NCI-H2227 treated with DMSO at 0.1 percent for 48 hours (cell line): ENCODE measurements at regions not wholly inside any gene's neighbourhood (a gene's known extent, or its start where the extent isn't known, plus 50 kb on each side); places are given as distances from the start of the nearest gene placed in this dataset.
"Not testable (repeated sequence)": the region's sequence is repeated elsewhere in the genome, so short reads cannot be mapped to it uniquely, and the experiment has no call there.

ENCODE experiments used
- DNase-seq: peaks from one replicate; lab custom pipeline; 2025; lab: John Stamatoyannopoulos, UW

DNA sequence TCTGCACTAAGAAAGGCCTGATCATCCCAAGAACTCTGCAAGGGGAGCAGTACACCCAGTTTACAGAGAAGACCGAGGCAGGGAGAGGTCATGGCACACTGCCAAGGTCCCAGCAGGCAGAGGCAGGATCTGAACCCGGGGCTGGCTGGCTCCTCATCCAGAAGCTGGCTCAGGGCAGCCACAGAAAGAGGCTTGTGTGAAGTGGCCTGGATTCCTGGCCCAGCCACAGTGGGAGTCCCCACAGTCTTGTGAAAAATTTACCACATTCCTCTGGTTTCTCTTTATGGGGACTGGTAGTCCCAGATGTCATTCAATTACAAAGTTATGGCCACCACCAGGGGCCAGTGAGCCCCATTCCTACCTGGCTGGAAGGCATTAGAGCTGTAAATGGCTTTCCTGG is 440.5 kb downstream of the MIAT start:
- no peak for DNase-seq

- no peak for DNase-seq
Measured at GRCh38 chr22:27099946-27100722, 442.7 kb downstream of the MIAT start.

DNA sequence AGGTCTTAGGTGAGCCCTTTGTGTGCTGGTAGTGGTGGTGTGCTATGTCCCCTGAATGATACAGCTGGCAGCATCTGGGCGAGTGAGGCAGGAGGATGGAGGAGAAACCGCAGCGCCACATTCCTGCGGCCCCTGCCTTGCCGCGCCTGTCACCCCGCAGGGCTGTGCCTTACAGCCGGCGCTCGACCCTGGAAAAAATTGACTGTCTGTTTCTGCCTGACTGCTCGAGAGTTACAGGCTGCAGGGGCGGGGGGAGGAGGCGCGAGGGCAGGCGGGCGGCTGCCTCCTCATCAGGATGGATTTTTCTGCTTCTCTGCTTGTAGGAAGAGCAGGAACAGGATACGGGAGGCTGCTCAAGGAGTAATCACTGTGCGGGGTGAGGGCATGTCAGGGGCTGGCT is 443.4 kb downstream of the MIAT start:
- peak; percentile 43 for DNase-seq

DNA sequence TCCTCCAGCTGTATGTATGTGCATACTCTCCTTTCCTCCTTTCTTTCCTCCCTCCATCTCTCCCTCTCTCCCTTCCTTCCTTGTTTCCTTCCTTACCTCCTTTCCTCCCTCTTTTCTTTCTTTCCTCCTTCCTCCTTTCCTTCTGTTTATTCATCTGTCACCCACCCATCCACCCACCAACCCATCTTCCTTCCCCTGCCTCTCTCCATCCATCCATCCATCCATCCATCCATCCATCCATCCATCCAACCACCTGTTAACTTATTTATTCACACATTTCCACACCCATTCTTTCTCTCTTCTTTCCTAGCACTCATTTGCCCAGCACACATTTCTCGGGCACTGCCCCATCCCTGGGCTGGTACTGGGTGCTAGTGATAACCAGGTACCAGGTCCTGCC is 443.9 kb downstream of the MIAT start:
- DNase-seq: no peak

DNA sequence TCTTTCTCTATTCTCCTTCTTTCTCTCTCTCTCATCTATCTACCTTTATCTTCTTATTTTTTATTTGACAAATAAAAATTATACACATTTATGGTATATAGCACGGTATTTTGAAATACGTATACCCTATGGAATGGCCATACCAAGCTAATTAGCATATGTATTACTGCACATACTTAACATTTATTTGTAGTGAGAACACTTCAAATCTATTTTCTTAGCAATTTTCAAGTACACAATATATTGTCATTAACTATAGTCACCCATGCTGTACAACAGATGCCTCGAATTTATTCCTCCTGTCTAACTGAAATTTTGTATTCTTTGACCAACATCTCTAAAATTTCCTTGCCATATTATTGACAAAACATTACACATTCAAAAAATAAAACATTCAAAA is 447.1 kb downstream of the MIAT start:
- no peak for DNase-seq

- DNase-seq: no peak
Measured at GRCh38 chr22:27105142-27106025, 448.0 kb downstream of the MIAT start.

GRCh38 chr22:27106985-27107384 is 449.6 kb downstream of the MIAT start:
- DNase-seq: no peak

GRCh38 chr22:27107386-27107785 is 450.0 kb downstream of the MIAT start:
- DNase-seq: no peak

DNA sequence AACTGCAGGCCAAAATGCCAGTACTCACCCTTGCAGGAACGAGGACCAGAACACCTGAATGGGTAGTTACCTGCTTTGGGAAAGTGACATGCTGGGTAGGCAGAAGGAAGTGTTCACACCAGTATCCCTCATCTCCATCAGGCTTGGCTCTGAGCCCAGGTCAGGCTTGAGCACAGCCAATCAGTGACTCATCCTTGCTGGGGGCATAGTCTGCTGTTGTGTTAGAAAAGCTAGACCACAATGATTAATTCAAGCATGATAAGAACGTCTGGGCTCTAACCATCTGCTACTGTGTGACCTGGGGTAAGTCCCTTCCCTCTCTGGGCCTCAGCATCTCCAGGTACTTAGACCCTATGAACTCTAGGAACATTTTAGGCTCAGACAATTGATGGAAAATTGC is 450.4 kb downstream of the MIAT start:
- DNase-seq: no peak

GRCh38 chr22:27108425-27109114 is 451.2 kb downstream of the MIAT start:
- DNase-seq: no peak

GRCh38 chr22:27109406-27109805 is 452.0 kb downstream of the MIAT start:
- not testable (repeated sequence) for DNase-seq

DNA sequence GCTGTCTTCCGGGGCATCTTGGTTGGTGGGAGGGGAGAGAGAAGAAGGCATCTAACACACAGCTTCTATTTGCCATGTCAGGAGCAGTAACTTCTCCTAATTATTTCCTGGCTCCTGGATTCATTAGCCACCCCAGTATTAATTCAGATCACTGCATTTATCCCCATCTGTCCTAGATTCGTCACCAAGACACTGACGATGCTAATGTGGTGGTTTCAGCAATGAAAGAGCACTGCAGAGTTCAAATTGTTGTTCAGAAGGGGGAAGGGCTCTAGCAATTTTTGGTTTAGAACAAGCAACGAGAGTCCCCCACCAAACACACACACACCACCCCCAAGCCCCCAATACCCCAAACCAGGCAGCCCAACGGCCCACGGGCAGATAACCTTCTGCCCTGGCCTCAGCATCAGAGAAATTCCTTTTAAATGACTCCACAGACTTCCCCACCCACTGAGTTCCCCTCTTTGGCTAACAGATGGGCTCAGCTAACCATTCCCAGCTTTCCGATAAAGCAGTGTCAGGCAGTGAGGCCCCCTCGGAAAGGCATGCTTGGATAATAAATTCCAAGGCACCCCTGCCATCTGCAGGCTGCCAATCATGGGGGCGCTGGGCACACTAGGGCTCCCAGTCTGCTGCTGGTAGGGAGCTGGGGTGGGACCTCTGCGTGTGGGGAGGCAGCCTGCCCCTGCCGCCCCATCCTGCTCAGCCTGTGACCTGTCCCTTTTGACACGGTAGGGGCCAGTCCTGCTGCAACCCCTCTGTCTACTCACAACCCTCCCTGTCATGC is 453.5 kb downstream of the MIAT start:
- DNase-seq: no peak

DNA sequence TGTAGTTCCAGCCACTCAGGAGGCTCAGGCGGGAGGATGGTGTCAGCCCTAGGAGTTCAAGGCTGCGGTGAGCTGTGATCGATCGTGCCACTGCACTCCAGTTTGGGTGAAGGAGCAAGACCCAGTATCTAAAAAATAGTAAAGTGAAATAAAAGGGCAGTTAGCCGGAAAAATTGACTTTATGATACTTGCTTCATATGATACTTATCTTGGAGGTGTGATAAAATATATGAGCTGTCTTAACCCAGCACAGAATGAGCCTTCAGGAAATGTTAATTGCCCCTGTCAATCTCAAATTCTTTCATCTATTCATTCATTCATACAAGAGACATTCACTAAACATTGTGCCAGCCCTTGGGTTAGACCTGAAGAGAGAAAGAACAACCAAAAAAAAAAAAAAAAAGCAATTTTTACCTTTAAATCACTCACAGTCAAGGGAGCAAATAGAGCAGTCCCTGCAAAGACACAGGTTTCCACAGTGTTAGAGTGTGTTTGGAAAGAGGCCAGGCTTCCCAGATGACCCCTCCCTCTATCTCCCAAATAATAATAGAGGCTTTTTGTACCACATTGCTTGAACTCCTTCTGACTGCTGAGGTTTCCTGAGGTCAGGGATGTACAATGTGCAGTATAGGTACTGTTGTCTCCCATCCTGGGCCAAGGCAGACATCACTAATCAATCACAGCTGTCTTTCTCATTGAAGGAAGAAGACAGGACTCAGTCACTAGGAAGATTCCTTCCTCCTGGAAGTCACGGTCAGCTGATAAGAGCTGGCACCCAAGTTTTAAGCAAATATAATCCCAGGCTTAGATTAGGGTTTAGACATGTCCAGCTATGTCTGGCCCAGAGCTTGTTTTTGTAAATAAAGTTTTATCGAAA is 454.6 kb downstream of the MIAT start:
- no peak for DNase-seq

GRCh38 chr22:27113211-27113635 is 455.8 kb downstream of the MIAT start:
- no peak for DNase-seq

- no peak for DNase-seq
Measured at GRCh38 chr22:27113641-27114040, 456.3 kb downstream of the MIAT start.

- no peak for DNase-seq
Measured at GRCh38 chr22:27114186-27114585, 456.8 kb downstream of the MIAT start.

DNA sequence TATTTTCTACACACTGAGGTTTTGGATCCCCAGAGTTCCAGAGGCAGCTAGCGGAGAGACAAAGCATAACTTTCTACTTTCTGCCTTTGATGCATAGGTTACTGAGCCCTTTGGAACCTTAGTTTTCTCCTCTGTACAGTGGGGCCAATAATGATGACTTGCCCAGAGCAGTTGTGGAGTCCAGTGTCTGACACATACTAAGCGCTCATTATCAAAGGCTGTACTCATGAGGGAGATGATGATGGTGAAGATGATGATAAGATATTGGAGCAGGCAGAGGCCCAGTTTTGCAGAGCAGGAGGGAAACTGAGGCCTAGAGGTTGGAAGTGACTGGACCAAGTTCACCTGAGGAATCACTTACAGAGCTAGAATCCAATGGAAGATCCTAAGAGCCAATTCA is 458.0 kb downstream of the MIAT start:
- DNase-seq: no peak

GRCh38 chr22:27115816-27116256 is 458.4 kb downstream of the MIAT start:
- DNase-seq: no peak

DNA sequence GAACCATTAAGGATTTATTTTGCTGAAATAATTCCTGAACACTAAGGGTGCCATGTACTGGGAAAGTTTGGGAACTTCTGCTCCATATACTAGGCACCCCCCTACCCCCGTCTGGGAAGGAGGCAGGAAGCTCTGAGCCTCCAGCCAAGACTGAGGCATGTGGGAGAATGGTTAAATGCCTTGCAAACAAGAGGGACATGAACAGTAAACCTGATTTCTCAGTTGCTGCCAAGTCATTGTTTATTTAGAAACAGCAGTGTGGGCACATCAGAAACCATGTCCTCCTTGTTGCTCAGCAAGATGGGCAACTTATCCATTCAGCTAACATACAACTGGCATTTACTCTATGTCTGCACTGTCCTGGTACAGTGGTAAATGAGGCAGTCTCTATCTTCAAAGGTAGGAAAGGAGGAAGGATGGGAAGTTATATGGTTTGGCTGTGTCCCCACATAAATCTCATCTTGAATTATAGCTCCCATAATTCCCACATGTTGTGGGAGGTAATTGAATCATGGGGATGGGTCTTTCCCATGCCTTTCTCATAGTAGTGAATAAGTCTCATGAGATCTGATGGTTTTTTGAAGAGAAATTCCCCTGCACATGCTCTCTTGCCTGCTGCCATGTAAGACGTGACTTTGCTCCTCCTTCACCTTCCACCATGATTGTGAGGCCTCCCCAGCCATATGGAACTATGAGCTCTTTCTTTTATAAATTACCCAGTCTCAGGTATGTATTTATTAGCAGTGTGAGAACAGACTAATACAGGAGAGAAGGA is 459.1 kb downstream of the MIAT start:
- no peak for DNase-seq

DNA sequence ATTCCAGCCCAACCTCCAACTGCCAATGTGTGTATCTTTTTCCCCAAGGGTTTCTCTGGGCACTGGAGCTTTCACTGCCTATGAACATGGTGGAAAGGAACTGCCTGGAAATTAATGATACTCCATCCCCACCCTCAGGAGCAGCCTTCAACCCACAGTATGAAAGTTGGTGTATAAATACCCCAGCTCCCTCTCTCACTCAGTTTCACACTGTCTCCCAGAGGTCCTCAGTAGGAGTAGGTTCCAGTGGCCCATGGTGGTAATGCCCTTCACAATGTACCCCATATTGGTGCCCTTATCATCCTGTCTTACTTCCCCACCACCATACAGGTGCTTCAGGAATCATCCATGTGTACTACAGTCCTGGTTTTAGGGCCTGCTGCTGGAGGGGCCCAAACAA is 462.6 kb downstream of the MIAT start:
- DNase-seq: no peak
